GM12873 (cell line): ENCODE measurements at regions not wholly inside any gene's neighbourhood (a gene's known extent, or its start where the extent isn't known, plus 50 kb on each side); places are given as distances from the start of the nearest gene placed in this dataset.

Source experiments
- CTCF ChIP-seq: IDR thresholded peaks from 2 replicates; pipeline ENCODE4 v1.5.1; 2012; ENCODE audit warnings: low read depth, mild to moderate bottlenecking, moderate library complexity, low read length, control low read depth; ENCODE audit not compliant: insufficient read depth; ENCODE audit errors: missing control alignments

GRCh38 chr12:89122852-89123251 is 229.4 kb downstream of the DUSP6 start:
- no peak for TF ChIP-seq CTCF

GRCh38 chr12:89117448-89118034 is 234.8 kb downstream of the DUSP6 start:
- no peak for TF ChIP-seq CTCF

DNA sequence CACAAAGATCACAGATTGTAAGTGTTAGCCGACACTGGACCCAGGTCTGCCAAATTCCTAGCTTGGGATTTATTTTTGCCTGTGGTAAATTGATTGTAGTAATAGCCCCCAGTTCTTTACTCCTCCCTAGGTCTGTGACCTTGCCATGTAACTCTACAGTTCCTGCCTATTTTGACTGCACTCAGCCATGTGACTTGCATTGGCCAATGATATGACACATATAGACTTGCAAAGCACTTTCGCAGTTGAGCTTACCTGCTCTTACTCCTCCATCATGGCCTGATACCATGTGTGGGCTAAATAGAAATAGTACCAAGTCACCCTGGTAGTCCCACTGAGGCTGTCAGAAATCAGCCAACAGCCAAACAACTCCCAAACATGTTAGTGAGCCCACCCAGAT is 240.3 kb downstream of the DUSP6 start:
- TF ChIP-seq CTCF = no peak

- no peak for TF ChIP-seq CTCF
Observed at GRCh38 chr12:89108265-89108664, 244.0 kb downstream of the DUSP6 start.

GRCh38 chr12:89106950-89107349 is 245.4 kb downstream of the DUSP6 start:
- no peak for TF ChIP-seq CTCF

GRCh38 chr12:89105243-89105642 is 247.1 kb downstream of the DUSP6 start:
- TF ChIP-seq CTCF = no peak

DNA sequence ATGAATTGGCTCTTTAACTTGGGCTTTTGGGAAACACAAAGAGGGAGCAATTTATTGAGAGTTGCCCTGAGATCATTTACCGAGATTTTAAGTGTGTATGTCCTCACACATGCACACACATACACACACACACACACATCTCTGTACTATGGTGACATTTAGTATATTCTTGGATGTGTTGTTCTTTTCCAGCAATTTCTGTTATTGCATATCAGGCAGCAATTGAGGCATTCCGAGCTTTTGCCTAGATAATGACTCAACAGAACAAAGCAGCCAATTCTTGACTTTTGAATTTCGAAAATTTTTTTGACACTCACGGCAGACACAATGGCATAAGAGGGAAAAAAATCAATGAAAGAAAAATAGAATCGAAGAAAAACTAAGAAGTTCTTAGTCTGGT is 248.5 kb downstream of the DUSP6 start:
- no peak for TF ChIP-seq CTCF
